ENCODE measurements at regions not wholly inside any gene's neighbourhood (a gene's known extent, or its start where the extent isn't known, plus 50 kb on each side); places are given as distances from the start of the nearest gene placed in this dataset.

DNA sequence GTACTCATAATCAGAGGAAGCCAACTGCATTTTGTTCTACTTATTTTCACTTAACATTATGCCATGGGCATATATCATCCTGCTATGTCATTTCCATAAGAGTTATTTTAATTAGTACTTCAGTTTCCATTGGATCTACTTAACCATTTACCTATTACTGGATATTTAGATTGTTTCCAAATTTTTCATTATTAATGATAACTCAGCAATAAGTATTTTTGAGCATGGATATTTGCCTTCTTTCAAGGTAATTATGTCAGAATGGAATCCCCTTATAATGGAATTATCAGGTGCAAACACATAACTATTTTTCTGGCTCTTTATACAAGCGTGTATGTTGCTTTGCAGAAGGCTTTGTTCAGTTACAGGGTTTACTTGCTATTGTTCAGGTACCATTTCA is 126.6 kb downstream of the RDH14 start:
- no peak for DNase-seq (ENCODE audit: low spot score in 2 of 2)
- H3K4me3 ChIP-seq: no peak overlapping the region
- peaks cover 10% of the 10 kb centered on the region for H3K4me1 ChIP-seq
- no peaks in the 10 kb centered on the region for H3K9me3 ChIP-seq
- no peak overlapping the region for H3K27ac ChIP-seq
- 84% methylated on average over 1 of the region's 1 CpG for WGBS
- H3K36me3 ChIP-seq: no peaks in the 10 kb centered on the region
- no peaks in the 10 kb centered on the region for H3K27me3 ChIP-seq
- TF ChIP-seq EP300 (IDR thresholded peaks at IDR 0.05) (no peak), POLR2AphosphoS5 (IDR thresholded peaks at IDR 0.05) (no peak), POLR2A (IDR thresholded peaks at IDR 0.05) (no peak)
- TF ChIP-seq, protein P1, sequence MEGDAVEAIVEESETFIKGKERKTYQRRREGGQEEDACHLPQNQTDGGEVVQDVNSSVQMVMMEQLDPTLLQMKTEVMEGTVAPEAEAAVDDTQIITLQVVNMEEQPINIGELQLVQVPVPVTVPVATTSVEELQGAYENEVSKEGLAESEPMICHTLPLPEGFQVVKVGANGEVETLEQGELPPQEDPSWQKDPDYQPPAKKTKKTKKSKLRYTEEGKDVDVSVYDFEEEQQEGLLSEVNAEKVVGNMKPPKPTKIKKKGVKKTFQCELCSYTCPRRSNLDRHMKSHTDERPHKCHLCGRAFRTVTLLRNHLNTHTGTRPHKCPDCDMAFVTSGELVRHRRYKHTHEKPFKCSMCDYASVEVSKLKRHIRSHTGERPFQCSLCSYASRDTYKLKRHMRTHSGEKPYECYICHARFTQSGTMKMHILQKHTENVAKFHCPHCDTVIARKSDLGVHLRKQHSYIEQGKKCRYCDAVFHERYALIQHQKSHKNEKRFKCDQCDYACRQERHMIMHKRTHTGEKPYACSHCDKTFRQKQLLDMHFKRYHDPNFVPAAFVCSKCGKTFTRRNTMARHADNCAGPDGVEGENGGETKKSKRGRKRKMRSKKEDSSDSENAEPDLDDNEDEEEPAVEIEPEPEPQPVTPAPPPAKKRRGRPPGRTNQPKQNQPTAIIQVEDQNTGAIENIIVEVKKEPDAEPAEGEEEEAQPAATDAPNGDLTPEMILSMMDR (IDR thresholded peaks at IDR 0.05): no peak

DNA sequence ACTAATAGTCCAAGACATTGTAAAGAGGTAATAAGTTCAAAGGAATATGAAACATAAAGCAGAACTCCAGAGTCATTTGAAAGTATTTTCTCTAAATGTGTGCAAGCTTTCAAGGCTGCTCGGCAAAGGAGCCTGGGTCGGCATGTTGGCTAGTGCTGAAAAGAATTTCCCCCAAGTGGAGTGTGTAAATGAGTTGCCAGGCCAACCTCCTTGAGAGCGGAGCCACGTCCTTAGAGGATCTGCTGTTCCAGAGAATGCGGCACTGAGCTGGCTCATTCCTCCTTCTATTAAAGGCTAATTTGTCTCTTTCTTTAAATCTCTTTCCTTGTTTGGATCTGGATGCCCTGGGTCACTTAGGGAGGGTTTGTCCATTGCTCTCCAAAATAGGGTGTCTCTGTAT is 127.5 kb downstream of the RDH14 start:
- Histone ChIP-seq H3K27me3 (no peaks in the 10 kb centered on the region), H3K4me1 (peaks cover 10% of the 10 kb centered on the region), H3K9me3 (no peaks in the 10 kb centered on the region), H3K4me3 (no peak overlapping the region), H3K36me3 (no peaks in the 10 kb centered on the region), H3K27ac (no peak overlapping the region)
- no peak for TF ChIP-seq POLR2AphosphoS5 (IDR thresholded peaks at IDR 0.05)
- TF ChIP-seq EP300 (IDR thresholded peaks at IDR 0.05): no peak
- no peak for TF ChIP-seq POLR2A (IDR thresholded peaks at IDR 0.05)
- TF ChIP-seq, protein P1 (IDR thresholded peaks at IDR 0.05): no peak
- no peak for DNase-seq (ENCODE audit: low spot score in 2 of 2)
- 32% methylated on average over 5 of the region's 5 CpGs for WGBS

DNA sequence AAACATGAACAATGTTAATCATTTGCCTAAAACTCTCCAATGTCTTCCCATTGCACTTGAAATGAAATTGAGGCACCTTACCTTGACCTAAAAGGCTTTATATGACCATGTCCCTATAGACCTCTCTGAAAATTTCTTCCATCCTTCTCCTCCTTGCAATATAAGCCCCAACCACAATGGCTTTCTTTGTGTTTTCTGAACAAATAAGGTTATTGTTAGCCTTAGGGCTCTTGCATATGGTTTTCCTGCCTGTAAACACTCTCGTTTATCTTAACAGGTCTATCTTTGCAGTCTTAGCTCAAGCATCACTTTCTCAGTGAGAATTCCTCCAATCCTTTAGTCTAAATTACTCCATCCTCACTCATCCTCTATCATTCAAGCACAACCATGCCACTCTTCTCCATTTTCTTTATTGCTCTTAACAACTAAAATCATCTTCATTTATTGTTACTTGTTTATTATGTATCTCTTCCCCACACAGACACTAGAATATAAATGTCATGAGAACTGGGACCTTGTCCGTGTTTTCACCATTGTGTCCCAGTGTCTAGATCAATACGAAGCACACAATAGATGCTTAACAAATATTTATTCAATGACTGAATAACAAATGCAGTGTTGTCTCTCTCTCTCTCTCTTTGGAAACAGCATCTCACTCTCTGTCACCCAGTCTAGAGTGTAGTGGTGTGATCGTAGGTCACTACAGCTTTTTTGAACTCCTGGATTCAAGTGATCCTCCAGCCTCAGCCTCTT is 129.3 kb downstream of the RDH14 start:
- 86% methylated on average over 4 of the region's 4 CpGs for WGBS
- Histone ChIP-seq H3K36me3 (no peaks in the 10 kb centered on the region), H3K4me3 (no peak overlapping the region), H3K27me3 (no peaks in the 10 kb centered on the region), H3K27ac (no peak overlapping the region), H3K4me1 (peaks cover 3% of the 10 kb centered on the region), H3K9me3 (no peaks in the 10 kb centered on the region)
- DNase-seq (ENCODE audit: low spot score in 2 of 2): no peak
- no peak for TF ChIP-seq POLR2AphosphoS5 (IDR thresholded peaks at IDR 0.05)
- TF ChIP-seq POLR2A (IDR thresholded peaks at IDR 0.05): no peak

DNA sequence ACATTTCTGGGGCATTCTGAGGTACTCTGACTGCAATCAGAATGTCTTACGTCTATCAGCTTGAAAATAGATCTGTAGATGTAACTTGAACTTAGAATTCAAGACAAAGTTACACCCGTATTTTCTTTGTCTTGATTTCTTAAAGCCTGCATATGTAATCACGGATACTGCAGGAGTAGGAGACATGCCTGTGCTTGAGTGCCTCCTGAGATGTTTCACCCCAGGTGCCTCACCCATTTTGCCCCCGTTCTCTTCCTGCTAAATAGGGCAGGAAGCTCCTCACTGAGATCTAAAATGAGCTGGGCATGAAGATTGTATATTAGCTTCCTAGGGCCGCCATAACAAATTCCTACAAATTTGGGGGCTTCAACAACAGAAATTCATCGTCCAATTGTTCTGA is 131.9 kb downstream of the RDH14 start:
- Histone ChIP-seq H3K36me3 (no peaks in the 10 kb centered on the region), H3K27me3 (no peaks in the 10 kb centered on the region), H3K27ac (no peak overlapping the region), H3K4me3 (no peak overlapping the region), H3K4me1 (no peaks in the 10 kb centered on the region), H3K9me3 (no peaks in the 10 kb centered on the region)
- no peak for DNase-seq (ENCODE audit: low spot score in 2 of 2)
- 61% methylated on average over 6 of the region's 6 CpGs for WGBS
- TF ChIP-seq, protein P1 (IDR thresholded peaks at IDR 0.05): no peak
- no peak for TF ChIP-seq POLR2A (IDR thresholded peaks at IDR 0.05)
- no peak for TF ChIP-seq EP300 (IDR thresholded peaks at IDR 0.05)
- no peak for TF ChIP-seq POLR2AphosphoS5 (IDR thresholded peaks at IDR 0.05)

DNA sequence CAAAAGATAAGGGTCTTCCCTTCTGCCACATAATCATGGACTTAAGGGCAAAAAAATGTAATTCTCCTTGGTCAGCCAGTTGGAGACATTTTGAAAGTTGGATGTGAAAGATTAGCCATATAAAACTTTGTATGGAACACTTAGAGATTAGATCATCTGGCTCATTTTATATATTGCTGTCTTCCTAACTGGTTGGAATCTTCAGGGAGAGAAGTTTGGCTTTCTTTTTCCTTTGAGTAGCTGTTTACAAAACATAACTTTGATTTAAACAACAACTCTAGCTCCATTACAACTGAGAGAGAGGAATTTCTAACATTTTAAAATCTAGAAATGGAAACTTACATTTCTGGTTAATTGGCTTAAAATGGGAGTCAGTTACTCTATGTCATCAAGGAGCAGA is 132.7 kb downstream of the RDH14 start:
- Histone ChIP-seq H3K4me3 (no peak overlapping the region), H3K27me3 (no peaks in the 10 kb centered on the region), H3K27ac (no peak overlapping the region), H3K4me1 (no peaks in the 10 kb centered on the region), H3K36me3 (no peaks in the 10 kb centered on the region), H3K9me3 (no peaks in the 10 kb centered on the region)
- no peak for TF ChIP-seq POLR2A (IDR thresholded peaks at IDR 0.05)
- TF ChIP-seq POLR2AphosphoS5 (IDR thresholded peaks at IDR 0.05): no peak
- TF ChIP-seq EP300 (IDR thresholded peaks at IDR 0.05): no peak
- TF ChIP-seq, protein P1 (IDR thresholded peaks at IDR 0.05): no peak
- no peak for DNase-seq (ENCODE audit: low spot score in 2 of 2)

DNA sequence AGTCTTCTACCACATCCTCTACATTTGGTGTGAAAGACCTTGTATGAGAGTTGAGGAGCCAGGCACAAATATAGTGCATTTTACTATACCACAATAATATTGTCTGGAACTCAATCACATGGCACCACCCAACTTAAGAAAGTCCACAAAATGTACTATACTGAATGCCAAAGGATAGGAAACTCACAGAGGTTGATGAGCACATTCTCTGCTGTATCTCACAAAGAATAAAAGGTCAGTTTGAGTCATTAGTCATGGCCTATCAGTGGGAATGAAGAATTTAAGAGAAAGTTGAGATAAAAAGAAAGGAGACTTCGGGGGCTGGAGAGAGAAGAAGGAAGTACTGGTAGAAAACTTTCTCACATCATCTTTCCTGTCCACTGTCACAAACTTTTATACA is 134.3 kb downstream of the RDH14 start:
- TF ChIP-seq POLR2AphosphoS5 (IDR thresholded peaks at IDR 0.05): no peak
- no peak overlapping the region for H3K27ac ChIP-seq
- no peak overlapping the region for H3K4me3 ChIP-seq
- no peak for DNase-seq (ENCODE audit: low spot score in 2 of 2)
- H3K4me1 ChIP-seq: no peaks in the 10 kb centered on the region
- H3K9me3 ChIP-seq: no peaks in the 10 kb centered on the region
- no peaks in the 10 kb centered on the region for H3K27me3 ChIP-seq
- WGBS: 77% methylated on average over 1 of the region's 1 CpG
- no peaks in the 10 kb centered on the region for H3K36me3 ChIP-seq

Data from suprapubic skin (tissue), 4 donors.